Ascending aorta (tissue), 2 donors: ENCODE measurements at regions not wholly inside any gene's neighbourhood (a gene's known extent, or its start where the extent isn't known, plus 50 kb on each side); places are given as distances from the start of the nearest gene placed in this dataset.
"Not testable (repeated sequence)": the region's sequence is repeated elsewhere in the genome, so short reads cannot be mapped to it uniquely, and the experiment has no call there.

Experiments
- DNase-seq, 2 donors: peaks; one replicate each; pipeline ENCODE4 v3.0.0-alpha.2; 2019; ENCODE audit warnings: low spot score in 2 of 2
- H3K27ac ChIP-seq, 2 donors: fragments of 200-600 bp; sonication (generic); one replicate each; pipeline ENCODE4 v1.5.1; 2016 to 2017; ENCODE audit warnings: mild to moderate bottlenecking in 1 of 2
- H3K27me3 ChIP-seq: fragments of 200-600 bp; sonication (generic); one replicate; pipeline ENCODE4 v1.5.1; 2017
- H3K36me3 ChIP-seq, 2 donors: fragments of 200-600 bp; sonication (generic); one replicate each; pipeline ENCODE4 v1.5.1; 2016
- H3K4me1 ChIP-seq, 2 donors: fragments of 200-600 bp; sonication (generic); one replicate each; pipeline ENCODE4 v1.5.1; 2016 to 2017; ENCODE audit warnings: mild to moderate bottlenecking in 1 of 2
- H3K4me3 ChIP-seq, 2 donors: fragments of 200-600 bp; sonication (generic); one replicate each; pipeline ENCODE4 v1.5.1; 2016 to 2017; ENCODE audit warnings: mild to moderate bottlenecking in 1 of 2
- H3K9me3 ChIP-seq, 2 donors: fragments of 200-600 bp; sonication (generic); one replicate each; pipeline ENCODE4 v1.5.1; 2016
- CTCF ChIP-seq, 3 experiments: fragments of 200-600 bp in 2 of 3; fragments of 450-650 bp in 1 of 3; sonication (generic) in 2 of 3; IDR thresholded peaks; one replicate each; pipeline ENCODE4 v1.5.1; 2016 to 2019; ENCODE audit warnings: antibody characterized with exemption in 3 of 3, mild to moderate bottlenecking in 1 of 3, moderate library complexity in 1 of 3
- intact Hi-C: fragments of 100-400 bp; cut with DNase I; formaldehyde crosslinking; loops from one replicate; pipeline ENCODE4 v1.15.1; 2023

- Histone ChIP-seq H3K4me3 (no peak overlapping the region), H3K27ac (no peak overlapping the region), H3K27me3 (no peaks in the 10 kb centered on the region), H3K4me1 (no peaks in the 10 kb centered on the region), H3K9me3 (no peaks in the 10 kb centered on the region), H3K36me3 (no peaks in the 10 kb centered on the region)
- DNase-seq, result no peak
- intact Hi-C loops, result no loop called here
- no peak for TF ChIP-seq CTCF (IDR thresholded peaks at IDR 0.05)
These were observed 389.1 kb upstream of the ST8SIA4 start for GRCh38 chr5:101292199-101292598.

GRCh38 chr5:101290761-101291160 is 387.7 kb upstream of the ST8SIA4 start:
- H3K4me3 ChIP-seq, H3K27me3 ChIP-seq, H3K27ac ChIP-seq, DNase-seq, H3K4me1 ChIP-seq, H3K36me3 ChIP-seq, intact Hi-C loops, H3K9me3 ChIP-seq: not testable (repeated sequence)

- Histone ChIP-seq H3K4me3 (no peak overlapping the region), H3K27me3 (no peaks in the 10 kb centered on the region), H3K9me3 (no peaks in the 10 kb centered on the region), H3K36me3 (no peaks in the 10 kb centered on the region), H3K4me1 (no peaks in the 10 kb centered on the region), H3K27ac (no peak overlapping the region)
- intact Hi-C loops, result no loop called here
- no peak for DNase-seq
- TF ChIP-seq CTCF (IDR thresholded peaks at IDR 0.05), result no peak
These were observed 385.6 kb upstream of the ST8SIA4 start for GRCh38 chr5:101288633-101289032.

- DNase-seq, result no peak
- intact Hi-C loops, result no loop called here
- no peaks in the 10 kb centered on the region for H3K36me3 ChIP-seq
- no peaks in the 10 kb centered on the region for H3K4me1 ChIP-seq
- no peaks in the 10 kb centered on the region for H3K27me3 ChIP-seq
- H3K27ac ChIP-seq, result no peak overlapping the region
- no peak overlapping the region for H3K4me3 ChIP-seq
- TF ChIP-seq CTCF (IDR thresholded peaks at IDR 0.05), result no peak
- no peaks in the 10 kb centered on the region for H3K9me3 ChIP-seq
These were observed 381.8 kb upstream of the ST8SIA4 start for GRCh38 chr5:101284736-101285375.

- intact Hi-C loops, result not testable (repeated sequence)
These were observed 380.9 kb upstream of the ST8SIA4 start for GRCh38 chr5:101283938-101284337.

GRCh38 chr5:101278917-101279316 is 375.8 kb upstream of the ST8SIA4 start:
- H3K27ac ChIP-seq, result no peak overlapping the region
- DNase-seq, result no peak
- no peaks in the 10 kb centered on the region for H3K27me3 ChIP-seq
- intact Hi-C loops, result no loop called here
- no peak overlapping the region for H3K4me3 ChIP-seq
- no peaks in the 10 kb centered on the region for H3K4me1 ChIP-seq
- no peak for TF ChIP-seq CTCF (IDR thresholded peaks at IDR 0.05)
- H3K36me3 ChIP-seq, result no peaks in the 10 kb centered on the region
- no peaks in the 10 kb centered on the region for H3K9me3 ChIP-seq

More at GRCh38 chr5:101283938-101284337, 380.9 kb upstream of the ST8SIA4 start:
- not testable (repeated sequence) for H3K9me3 ChIP-seq, H3K4me3 ChIP-seq, H3K27me3 ChIP-seq, H3K4me1 ChIP-seq, H3K36me3 ChIP-seq, H3K27ac ChIP-seq, DNase-seq
